ENCODE measurements at regions not wholly inside any gene's neighbourhood (a gene's known extent, or its start where the extent isn't known, plus 50 kb on each side); places are given as distances from the start of the nearest gene placed in this dataset.
"Not testable (repeated sequence)": the region's sequence is repeated elsewhere in the genome, so short reads cannot be mapped to it uniquely, and the experiment has no call there.

DNA sequence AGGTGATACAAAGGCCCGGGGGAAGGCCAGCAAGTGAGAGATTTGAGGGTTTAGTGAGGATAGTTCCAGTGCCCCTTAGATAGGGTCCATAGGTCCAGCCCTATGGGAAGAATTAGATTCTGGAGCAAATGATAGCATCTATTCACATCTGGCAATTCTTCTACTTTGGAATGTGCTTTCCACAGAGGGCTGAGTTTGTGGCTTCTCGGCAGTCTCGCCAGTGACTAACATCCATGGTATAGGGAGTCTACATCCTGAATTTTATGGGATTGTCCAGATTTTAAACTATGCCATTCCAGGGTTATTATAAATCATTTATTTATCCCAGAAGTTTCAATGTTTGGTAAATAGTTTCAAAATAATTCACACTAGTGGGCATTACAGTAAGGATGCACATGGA is 207.3 kb upstream of the ADO start:
- ChIA-PET POLR2A (ENCODE audit: low non-redundant PET) (no interaction called here), CTCF (no interaction called here)
- TF ChIP-seq, protein P1, sequence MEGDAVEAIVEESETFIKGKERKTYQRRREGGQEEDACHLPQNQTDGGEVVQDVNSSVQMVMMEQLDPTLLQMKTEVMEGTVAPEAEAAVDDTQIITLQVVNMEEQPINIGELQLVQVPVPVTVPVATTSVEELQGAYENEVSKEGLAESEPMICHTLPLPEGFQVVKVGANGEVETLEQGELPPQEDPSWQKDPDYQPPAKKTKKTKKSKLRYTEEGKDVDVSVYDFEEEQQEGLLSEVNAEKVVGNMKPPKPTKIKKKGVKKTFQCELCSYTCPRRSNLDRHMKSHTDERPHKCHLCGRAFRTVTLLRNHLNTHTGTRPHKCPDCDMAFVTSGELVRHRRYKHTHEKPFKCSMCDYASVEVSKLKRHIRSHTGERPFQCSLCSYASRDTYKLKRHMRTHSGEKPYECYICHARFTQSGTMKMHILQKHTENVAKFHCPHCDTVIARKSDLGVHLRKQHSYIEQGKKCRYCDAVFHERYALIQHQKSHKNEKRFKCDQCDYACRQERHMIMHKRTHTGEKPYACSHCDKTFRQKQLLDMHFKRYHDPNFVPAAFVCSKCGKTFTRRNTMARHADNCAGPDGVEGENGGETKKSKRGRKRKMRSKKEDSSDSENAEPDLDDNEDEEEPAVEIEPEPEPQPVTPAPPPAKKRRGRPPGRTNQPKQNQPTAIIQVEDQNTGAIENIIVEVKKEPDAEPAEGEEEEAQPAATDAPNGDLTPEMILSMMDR (conservative IDR thresholded peaks at IDR 0.05; ENCODE audit: low read depth), result no peak
- no peak for DNase-seq (ENCODE audit: low spot score)
- no peak overlapping the region for H3K27ac ChIP-seq

DNA sequence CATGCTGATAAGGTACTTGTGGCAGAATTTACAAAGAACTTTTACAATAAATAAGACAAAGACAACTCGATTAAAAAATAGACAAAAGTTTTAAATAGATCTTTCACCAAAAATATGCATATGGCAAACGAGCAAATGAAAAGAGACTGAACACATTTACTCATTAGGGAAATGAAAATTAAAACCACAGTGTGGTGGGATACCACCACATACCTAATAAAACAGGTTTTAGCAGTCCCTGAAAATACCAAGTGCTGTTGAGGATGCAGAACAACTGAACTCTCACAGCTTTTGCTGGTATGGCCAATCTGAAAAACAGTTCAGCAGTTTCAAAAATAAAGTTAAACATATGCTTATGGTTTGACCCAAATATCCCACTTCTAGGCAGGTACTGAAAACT is 205.4 kb upstream of the ADO start:
- no peak for DNase-seq (ENCODE audit: low spot score)

DNA sequence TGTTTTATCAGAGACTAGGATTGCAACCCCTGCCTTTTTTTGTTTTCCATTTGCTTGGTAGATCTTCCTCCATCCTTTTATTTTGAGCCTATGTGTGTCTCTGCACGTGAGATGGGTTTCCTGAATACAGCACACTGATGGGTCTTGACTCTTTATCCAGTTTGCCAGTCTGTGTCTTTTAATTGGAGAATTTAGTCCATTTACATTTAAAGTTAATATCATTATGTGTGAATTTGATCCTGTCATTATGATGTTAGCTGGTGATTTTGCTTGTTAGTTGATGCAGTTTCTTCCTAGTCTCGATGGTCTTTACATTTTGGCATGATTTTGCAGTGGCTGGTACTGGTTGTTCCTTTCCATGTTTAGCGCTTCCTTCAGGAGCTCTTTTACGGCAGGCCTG is 198.0 kb upstream of the ADO start:
- POLR2A ChIA-PET (ENCODE audit: low non-redundant PET); H3K27ac ChIP-seq: not testable (repeated sequence)
- CTCF ChIA-PET, result interaction anchor here (0.6 kb wide), 1 partner anchor 10 kb away, joined by 5 read pairs; no protein-coding TSS in a partner anchor

More for the DNA sequence above, 205.4 kb upstream of the ADO start:
- ChIA-PET CTCF (no interaction called here), POLR2A (ENCODE audit: low non-redundant PET) (no interaction called here)
- H3K27ac ChIP-seq, result no peak overlapping the region
- TF ChIP-seq, protein P1 (conservative IDR thresholded peaks at IDR 0.05; ENCODE audit: low read depth), result no peak

DNA sequence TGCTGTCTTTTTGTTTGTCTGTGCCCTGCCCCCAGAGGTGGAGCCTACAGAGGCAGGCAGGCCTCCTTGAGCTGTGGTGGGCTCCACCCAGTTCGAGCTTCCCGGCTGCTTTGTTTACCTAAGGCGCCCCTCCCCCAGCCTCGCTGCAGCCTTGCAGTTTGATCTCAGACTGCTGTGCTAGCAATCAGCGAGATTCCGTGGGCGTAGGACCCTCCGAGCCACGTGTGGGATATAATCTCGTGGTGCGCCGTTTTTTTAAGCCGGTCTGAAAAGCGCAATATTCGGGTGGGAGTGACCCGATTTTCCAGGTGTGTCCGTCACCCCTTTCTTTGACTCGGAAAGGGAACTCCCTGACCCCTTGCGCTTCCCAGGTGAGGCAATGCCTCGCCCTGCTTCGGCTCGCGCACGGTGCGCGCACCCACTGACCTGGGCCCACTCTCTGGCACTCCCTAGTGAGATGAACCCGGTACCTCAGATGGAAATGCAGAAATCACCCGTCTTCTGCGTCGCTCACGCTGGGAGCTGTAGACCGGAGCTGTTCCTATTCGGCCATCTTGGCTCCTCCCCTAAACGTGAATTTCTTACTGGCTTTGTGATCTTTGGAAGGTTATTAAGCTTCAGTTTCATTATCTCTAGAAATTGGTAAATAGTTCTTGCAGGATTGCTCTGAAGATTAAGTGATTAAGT is 196.2 kb upstream of the ADO start:
- POLR2A ChIA-PET (ENCODE audit: low non-redundant PET); DNase-seq (ENCODE audit: low spot score); H3K27ac ChIP-seq: not testable (repeated sequence)
- CTCF ChIA-PET, result interaction anchor here (0.7 to 1.2 kb wide), 3 partner anchors 30 to 549 kb away, joined by 3 to 7 read pairs (median 3); no protein-coding TSS in a partner anchor

More for the DNA sequence above, 198.0 kb upstream of the ADO start:
- DNase-seq (ENCODE audit: low spot score), result not testable (repeated sequence)

DNA sequence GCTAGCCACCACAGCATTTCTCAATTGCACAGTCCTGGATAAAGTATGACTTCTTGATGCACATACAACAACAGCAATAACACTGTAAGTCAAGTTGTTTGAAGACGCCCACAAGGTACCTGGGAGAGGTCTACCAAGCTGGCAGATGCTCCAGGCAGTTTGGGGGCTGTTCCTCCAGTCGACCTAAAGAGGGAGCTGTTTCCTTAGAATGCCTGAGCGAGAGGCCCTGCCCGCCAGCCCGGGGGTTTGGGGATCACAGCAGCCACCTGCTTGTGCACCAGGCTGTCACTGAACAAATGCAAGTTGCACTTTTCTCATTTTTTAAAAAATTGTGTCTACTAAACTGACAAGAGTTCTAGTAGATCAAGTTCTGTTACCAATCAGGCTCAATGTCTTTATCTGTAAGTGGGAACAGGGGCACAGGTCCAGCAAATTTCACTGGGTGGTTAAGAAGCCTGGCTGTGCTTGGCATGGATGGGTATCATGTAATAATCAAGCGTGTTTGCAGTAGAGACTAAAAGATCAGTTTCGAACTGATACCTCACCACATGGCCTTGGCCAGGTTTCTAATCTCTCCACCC is 193.8 kb upstream of the ADO start:
- TF ChIP-seq, protein P1 (conservative IDR thresholded peaks at IDR 0.05; ENCODE audit: low read depth), result peak; percentile 34

DNA sequence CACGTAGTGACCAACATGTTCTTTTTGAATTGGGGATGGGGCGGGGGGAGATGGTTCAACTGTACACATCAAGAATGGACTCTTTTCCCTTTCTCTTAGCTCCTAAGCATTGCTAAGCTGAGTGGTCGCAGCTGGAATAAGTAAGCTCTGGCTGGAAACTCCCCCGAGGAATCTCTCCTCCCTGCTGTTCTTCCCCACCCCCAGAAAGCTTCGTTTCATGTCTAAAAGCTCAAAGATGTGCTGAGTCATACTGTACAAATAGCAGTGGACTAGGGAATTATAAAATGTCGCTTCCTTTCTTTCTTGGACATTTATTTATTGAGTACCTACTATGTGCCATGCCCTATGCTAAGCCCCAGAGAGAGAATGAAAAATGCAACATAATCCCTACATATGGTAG is 191.1 kb upstream of the ADO start:
- no peak for DNase-seq (ENCODE audit: low spot score)
- POLR2A ChIA-PET (ENCODE audit: low non-redundant PET), result no interaction called here
- no peak overlapping the region for H3K27ac ChIP-seq
- TF ChIP-seq, protein P1 (conservative IDR thresholded peaks at IDR 0.05; ENCODE audit: low read depth), result no peak
- CTCF ChIA-PET, result interaction anchor here (0.6 to 0.8 kb wide), 3 partner anchors 57 to 204 kb away, joined by 3 read pairs; no protein-coding TSS in a partner anchor

More for the DNA sequence above, 193.8 kb upstream of the ADO start:
- DNase-seq (ENCODE audit: low spot score), result peak; percentile 50
- ChIA-PET CTCF (interaction anchor here (0.6 to 1.5 kb wide), 7 partner anchors 9 to 547 kb away, joined by 3 to 7 read pairs (median 4); no protein-coding TSS in a partner anchor), POLR2A (ENCODE audit: low non-redundant PET) (interaction anchor here (0.5 kb wide), 1 partner anchor 194 kb away, joined by 3 read pairs; no protein-coding TSS in a partner anchor)
- H3K27ac ChIP-seq, result no peak overlapping the region

DNA sequence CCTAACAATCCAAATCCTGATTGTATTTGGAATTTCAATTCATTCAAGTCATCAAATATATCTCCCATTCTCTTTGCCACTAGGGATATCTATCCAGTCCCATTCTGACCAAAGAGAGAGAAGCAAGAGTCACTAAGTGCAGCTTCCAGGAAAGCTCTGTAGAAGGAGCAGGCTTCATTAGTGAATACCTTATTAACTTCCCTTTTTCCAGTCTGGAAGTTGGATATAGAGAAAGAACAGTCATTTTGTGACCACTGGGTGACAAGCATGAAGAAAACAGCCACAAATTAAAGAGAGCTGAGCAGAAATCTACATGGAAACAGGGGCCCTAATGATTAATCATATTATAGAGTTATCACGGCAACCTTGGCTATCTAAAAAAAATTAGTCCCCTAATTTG is 190.7 kb upstream of the ADO start:
- CTCF ChIA-PET, result interaction anchor here (0.6 kb wide), 1 partner anchor 204 kb away, joined by 3 read pairs; no protein-coding TSS in a partner anchor

More for the DNA sequence above, 190.7 kb upstream of the ADO start:
- no peak for DNase-seq (ENCODE audit: low spot score)
- TF ChIP-seq, protein P1 (conservative IDR thresholded peaks at IDR 0.05; ENCODE audit: low read depth), result no peak
- H3K27ac ChIP-seq, result no peak overlapping the region
- POLR2A ChIA-PET (ENCODE audit: low non-redundant PET), result no interaction called here

Measured in RWPE1 (cell line).